SIG-M5 treated with dmso at 0.1 percent for 504 hours (cell line): ENCODE measurements at regions not wholly inside any gene's neighbourhood (a gene's known extent, or its start where the extent isn't known, plus 50 kb on each side); places are given as distances from the start of the nearest gene placed in this dataset.
"Not testable (repeated sequence)": the region's sequence is repeated elsewhere in the genome, so short reads cannot be mapped to it uniquely, and the experiment has no call there.

Experiments used
- DNase-seq: peaks from one replicate; lab custom pipeline; 2025; ENCODE audit not compliant: unreplicated experiment; lab: John Stamatoyannopoulos, UW

DNA sequence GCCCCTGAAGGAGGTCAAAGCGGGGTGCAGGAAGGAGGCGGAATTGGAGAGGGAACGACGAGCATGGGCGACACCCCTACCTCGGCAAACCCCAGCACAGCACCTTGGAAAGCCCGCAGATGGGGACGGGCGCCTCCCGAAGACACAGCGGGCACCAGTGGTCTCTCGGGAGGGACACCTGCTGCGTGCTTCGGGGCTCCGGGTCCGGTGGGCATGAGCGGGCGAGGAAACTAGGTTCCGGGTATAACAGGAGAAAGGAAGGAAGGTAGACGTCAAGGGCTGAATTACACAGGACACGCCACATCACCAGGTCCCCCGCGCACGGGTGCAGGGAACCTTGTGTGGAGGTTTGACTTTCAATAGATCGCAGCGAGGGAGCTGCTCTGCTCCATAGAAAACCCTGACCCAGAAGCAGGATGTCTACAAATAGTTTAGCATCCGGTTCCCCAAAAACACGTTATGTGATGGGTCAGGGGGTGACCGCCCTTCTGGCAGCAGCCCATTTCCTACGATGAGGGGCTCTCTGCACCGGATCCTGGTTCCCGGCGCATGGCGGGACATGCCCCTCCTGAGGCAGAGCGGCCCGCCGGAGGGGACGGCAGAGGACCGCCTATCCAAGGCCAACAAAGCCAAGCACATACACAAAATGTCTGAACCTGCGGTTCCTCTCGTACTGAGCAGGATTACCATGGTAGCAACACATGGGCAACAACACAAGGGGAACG, 196.9 kb downstream of the ALG10 start:
- DNase-seq = no peak

DNA sequence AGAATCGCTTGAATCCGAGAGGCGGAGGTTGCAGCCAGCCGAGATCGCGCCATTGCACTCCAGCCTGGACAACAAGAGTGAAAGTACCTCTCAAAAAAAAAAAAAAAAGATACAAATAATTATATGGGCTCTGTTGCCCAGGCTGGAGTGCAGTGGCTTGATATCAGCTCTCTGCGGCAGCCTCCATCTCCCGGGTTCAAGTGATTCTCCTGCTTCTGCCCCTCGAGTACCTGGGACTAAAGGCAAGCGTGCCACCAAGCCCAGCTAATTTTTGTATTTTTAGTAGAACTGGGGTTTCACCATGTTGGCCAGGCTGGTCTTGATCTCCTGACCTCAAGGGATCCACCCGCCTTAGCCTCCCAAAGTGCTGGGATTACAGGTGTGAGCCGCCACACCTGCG, 197.8 kb downstream of the ALG10 start:
- not testable (repeated sequence) for DNase-seq

DNA sequence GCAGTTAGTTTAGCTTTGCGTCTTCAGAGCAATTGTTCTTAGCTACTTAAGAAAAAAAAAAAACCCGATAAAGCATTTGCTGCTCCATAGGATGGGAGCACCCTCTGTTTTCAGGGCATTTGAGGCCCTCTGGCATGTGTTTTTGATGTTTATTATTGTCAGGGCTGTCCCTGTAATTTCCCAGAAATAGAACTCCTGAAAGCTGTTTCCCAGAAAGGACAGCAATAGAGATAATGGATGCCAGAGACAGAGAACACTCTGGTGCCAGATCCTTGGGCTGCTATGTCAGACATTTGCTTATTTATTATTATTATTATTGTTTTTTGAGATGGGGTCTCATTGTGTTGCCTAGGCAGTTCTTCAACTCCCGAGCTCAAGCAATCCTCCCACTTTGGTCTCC, 201.3 kb downstream of the ALG10 start:
- no peak for DNase-seq

DNA sequence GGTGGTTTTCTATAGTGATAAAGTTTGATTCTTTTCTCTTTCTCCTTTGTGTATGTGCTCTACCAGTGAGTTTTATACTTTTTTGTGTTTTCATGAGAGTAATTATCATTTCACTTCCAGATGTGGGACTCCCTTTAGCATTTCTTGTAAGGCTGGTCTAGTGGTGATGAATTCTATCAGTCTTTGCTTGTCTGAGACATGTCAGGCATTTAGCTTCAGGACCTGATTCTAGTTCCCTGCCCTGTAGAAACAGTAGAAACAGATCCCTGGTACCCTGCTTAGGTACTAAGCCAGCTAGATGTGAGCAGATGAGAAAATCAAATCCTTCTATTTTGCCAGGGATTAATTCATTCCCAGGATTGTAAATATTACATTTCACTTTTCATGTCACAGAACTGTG, 203.7 kb downstream of the ALG10 start:
- DNase-seq = not testable (repeated sequence)

DNA sequence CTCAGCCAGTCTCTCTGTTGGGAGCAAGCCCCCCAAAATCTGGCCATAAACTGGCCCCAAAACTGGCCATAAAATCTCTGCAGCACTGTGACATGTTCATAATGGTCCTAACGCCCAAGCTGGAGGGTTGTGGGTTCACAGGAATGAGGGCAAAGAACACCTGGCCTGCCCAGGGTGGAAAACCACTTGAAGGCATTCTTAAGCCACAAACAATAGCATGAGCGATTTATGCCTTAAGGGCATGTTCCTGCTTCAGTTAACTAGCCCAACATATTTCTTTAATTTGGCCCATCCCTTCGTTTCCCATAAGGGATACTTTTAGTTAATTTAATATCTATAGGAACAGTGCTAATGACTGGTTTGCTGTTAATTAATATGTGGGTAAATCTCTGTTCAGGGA, 205.8 kb downstream of the ALG10 start:
- not testable (repeated sequence) for DNase-seq

DNA sequence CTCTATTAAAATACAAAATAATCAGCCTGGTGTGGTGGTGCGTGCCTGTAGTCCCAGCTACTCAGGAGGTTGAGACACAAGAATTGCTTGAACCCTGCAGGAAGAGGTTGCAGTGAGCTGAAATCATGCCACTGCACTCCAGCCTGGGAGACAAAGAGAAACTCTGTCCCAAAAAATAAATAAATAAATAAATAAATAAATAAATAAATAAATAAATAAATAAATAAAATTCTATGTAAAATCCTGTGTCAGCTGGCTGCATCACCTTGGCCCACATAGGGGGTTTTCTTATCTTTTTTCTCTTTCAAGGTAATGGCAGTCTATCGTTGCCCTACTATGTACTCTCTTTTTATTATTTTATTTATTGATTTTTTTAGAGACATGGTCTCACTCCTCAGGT, 206.7 kb downstream of the ALG10 start:
- DNase-seq = not testable (repeated sequence)

DNA sequence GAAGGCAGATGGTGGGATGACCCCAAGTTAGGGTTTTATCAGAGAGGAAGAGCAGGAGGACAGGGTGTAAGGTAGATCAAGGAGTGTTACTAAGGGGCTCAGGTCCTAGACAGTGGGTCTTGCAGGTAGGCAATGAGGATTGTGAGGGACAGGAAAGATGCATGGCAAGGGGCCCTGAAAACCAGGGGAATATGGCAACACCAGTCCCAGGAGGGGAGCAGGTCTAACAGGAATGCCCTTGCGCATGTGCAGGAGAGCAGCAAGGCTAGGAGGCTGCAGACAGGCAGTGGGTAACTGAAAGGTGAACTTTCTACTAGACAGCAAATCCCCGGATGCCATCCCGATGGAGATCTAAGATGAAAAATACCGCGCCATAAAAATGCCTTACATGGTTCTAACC, 211.3 kb downstream of the ALG10 start:
- DNase-seq = no peak

DNA sequence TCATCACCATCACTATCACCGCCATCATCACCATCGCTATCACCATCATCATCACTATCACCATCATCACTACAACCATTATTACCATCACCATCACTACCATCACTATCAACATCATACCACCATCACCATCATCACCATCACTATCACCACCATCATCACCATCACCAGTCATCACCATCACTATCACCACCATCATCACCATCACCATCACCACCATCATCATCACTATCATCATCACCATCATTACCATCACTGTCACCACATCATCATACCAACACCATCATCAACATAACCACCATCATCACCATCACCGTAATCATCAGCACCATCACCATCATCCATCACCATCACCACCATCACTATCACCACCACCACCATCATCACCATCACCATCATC, 213.8 kb downstream of the ALG10 start:
- DNase-seq = no peak

DNA sequence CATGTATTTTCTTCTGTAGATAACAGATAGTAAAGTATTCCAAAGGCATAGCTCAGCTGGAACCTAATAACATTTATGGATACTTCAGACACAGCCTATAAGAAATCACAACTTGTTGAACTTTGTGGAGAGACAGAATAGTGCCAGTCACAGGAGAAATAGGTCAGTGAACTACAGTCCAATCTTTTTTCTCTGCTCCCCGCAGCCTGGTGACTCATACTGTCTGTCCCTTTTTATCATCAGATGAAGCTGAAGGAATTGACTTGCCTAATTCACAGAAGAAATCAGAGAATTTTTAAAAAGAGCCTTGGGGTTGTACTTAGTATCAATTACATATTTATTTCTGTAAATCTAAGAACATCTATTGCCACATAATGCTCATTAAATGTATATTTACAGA, 222.3 kb downstream of the ALG10 start:
- no peak for DNase-seq

DNA sequence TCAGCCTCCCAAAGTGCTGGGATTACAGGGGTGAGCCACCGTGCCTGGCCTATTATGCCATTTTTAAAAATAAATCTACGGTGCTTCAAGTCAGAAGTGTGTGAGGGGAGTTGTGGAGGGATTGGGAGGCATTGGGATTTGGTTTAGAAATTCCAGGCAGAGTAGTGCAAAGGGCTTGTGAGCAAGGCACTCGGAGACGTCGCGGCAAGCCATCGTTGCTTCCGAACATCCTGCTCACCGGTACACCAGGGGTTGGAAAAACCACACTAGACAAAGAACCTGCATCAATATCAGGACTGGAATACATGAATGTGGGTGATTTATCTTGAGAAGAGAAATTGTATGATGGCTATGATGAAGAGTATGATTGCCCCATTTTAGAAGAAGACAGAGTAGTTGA, 227.0 kb downstream of the ALG10 start:
- no peak for DNase-seq

DNA sequence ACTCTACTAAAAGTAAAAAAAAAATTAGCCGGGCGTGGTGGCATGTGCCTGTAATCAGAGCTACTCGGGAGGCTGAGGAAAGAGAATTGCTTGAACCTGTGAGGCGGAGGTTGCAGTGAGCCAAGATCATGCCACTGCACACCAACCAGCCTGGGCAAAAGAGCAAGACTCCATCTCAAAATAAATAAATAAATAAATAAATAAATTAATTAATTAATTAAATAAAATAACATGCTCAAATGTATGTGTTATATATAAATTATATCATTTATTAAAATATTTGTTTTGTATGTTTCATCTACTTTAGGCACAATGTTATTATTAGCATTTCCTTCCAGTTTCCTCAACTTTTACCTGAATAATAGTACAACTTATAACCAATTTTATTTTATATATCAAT, 229.6 kb downstream of the ALG10 start:
- not testable (repeated sequence) for DNase-seq

DNA sequence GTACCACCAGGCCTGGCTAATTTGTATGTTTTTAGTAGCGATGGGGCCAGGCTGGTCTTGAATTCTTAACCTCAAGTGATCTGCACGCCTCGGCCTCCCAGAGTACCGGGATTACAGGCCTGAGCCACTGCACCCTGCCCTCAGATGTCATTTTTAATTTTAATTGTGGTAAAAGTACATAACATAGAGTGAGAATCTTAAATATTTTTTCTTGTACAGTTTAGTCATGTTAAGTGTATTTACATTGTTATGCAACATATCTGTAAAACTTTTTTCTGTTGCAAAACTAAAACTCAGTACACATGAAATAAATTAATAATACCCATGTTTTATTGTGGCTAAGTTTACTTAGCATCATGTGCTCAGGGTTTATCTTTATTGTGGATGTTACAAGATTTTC, 231.4 kb downstream of the ALG10 start:
- no peak for DNase-seq

DNA sequence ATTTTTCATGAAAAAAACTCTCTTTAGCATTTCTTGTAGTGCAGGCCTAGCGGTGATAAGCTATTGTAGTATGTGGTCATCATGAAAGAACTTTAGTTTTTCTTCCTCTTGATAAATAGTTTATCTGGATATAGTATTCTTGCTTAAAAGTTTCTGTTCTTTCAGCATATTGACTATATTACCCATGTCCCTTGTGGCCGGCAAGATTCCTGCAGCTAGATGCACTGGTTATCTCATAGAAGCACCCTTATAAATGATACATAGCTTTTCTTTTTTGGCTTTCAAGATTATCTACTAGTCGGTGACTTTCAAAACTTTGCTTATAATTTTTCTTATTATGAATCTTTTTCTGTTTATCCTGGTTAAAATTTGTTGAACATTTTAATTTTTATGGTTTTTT, 234.8 kb downstream of the ALG10 start:
- no peak for DNase-seq

DNA sequence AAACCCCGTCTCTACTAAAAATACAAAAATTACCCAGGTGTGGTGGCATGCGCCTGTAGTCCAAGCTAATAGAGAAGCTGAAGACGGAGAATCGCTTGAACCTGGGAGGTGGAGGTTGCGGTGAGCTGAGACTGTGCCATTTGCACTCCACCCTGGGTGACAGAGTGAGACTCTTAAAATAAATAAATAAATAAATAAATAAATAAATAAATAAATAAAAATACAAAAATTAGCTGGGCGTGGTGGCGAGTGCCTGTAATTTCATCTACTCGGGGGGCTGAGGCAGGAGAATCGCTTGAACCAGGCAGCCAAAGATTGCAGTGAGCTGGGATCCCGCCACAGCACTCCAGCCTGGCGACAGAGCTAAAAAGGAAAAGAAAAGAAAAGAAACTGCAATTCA, 239.8 kb downstream of the ALG10 start:
- DNase-seq = not testable (repeated sequence)

DNA sequence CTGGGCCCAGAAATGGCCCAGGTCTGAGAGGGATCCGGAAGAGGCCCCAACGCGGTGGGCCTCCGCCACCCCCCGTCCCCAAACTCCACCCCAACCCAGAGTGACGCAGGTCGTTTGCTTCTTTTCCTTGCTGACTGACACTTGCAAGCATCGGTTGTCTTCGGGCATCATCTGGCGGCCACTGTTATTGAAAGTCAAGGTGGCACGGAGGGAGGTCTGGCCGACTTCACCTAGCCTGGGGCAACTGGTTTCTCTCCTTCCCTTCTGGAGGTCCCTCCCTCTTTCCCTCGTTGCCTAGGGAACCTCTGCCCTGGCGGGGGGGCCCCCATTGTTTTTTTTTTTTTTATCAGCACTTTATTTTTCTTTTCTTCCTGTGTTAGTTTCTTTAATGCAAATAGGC, 241.8 kb downstream of the ALG10 start:
- DNase-seq = no peak

DNA sequence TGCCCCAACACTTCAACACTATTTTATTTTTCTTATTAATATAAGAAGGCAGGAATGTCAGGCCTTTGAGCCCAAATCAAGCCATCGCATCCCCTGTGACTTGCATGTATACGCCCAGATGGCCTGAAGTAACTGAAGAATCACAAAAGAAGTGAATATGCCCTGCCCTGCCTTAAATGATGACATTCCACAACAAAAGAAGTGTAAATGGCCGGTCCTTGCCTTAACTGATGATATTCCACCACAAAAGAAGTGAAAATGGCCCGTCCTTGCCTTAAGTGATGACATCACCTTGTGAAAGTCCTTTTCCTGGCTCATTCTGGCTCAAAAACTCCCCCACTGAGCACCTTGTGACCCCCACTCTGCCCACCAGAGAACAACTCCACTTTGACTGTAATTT, 251.4 kb downstream of the ALG10 start:
- not testable (repeated sequence) for DNase-seq

DNA sequence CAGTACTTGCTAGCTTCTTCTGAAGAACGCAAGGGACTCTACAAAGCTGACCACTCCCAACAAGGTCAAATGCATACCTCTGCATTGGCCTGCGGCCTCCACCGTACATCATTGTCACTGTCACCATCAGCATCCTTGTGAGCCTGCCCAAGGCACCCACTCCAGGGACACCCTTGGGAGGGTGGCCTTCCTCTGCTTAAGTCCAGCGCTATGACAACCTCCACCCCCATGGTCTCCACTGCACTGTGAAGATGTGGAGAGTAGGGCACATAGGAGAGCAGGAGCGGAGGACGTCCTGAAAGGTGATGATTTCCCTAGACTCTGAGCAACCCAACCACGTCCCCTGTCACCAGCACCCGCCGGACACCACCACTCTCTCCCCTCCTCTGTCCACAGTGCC, 252.8 kb downstream of the ALG10 start:
- no peak for DNase-seq

DNA sequence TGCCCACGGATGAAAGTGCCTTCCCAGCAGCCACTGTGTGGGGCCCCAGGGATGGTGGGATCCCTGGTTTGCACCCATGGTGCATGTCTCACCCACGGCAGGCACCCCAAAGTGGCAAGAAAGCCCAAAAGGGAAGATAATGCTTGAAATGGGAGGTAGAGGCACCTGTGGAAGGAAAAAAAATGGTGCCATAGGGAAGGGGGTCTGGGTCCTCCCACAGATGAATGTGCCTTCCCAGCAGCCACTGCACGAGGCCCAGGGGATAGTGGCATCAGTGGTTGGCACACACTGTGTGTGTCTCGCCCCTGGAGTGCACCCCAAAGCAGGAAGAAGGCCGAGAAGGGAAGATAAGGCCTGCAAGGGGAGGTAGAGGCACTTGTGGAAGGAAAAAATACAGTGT, 264.2 kb downstream of the ALG10 start:
- no peak for DNase-seq

DNA sequence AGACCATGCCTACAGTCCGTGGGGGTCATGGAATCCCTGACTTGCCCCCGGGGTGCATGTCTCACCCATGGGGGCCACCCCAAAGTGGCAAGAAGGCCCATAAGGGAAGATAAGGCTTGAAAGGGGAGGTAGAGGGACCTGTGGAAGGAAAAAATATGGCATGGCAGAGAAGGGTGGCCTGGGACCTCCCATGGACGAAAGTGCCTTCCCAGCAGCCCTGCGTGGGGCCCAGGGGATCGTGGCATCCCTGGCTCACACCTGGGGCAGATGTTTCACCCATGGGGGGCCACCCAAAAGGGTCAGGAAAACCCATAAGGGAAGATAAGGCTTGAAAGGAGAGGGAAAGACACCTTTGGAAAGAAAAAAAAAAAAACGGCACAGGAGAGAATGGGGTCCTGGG, 264.6 kb downstream of the ALG10 start:
- DNase-seq = no peak

DNA sequence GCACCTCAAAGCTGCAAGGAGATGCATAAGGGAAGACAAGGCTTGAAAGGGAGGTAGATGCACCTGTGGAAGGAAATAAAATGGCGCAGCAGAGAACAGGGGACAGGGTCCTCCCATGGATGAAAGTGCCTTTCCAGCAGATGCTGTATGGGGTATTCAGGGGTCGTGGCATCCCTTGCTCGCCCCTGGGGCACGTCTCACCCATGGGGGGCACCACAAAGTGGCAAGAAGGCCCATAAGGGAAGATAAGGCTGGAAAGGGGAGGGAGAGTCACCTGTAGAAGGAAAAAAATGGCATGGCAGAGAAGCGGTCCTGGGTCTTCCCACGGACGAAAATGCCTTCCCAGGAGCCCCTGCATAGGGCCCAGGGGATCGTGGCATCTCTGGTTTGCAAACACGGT, 265.1 kb downstream of the ALG10 start:
- no peak for DNase-seq

DNA sequence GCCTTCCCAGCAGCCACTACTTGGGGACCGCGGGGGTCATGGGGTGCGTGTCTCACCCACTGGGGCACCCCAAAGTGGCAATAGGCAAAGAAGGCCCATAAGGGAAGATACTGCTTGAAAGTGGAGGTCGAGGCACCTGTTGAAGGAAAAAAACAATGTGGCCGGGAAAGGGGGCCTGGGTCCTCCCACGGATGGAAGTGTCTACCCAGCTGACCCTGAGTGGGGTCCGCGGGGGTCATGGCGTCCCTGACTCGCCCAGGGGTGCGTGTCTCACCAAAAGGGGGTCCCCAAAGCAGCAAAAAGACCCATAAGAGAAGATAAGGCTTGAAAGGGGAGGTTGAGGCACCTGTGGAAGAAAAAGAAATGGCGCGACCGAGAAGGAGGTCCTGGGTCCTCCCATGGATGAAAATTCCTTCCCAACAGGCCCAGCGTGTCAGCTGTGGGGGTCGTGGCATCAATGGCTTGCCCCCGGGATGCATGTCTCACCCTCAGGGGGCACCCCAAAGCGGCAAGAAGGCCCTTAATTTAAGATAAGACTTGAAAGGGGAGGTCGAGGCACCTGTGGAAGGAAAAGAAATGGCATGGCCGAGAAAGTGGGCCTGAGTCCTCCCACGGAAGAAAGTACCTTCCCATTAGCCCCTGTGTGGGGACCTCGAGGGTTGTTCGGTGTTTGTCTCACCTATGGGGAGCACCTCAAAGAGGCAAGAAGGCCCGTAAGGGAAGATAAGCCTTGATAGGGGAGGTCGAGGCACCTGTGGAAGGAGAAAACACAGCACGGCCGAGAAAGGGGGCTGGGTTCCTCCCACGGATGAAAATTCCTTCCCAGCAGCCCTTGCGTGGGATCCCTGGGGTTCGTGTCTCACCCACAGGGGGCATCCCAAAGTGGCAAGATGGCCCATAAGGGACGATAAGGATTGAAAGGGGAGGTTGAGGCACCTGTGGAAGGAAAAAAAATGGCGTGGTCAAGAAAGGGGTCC, 266.0 kb downstream of the ALG10 start:
- no peak for DNase-seq

DNA sequence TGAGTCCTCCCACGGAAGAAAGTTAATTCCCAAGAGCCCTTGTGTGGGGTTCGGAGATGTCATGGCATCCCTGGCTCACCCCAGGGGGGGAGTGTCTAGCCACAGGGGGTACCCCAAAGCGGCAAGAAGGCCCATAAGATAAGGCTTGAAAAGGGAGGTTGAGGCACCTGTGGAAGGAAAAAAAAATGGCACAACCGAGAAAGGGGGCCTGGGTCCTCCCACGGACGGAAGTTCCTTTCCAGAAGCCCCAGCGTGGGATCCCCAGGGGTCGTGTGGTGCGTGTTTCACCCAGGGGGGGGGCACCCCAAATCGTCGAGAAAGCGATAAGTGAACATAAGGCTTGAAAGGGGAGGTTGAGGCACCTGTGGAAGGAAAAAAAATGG, 266.7 kb downstream of the ALG10 start:
- DNase-seq = no peak
